ENCODE measurements at regions not wholly inside any gene's neighbourhood (a gene's known extent, or its start where the extent isn't known, plus 50 kb on each side); places are given as distances from the start of the nearest gene placed in this dataset.
A peak's percentile ranks its signal among the peaks of the same experiment; 100 is the strongest.

- 60% methylated on average over 30 of the region's 30 CpGs for WGBS
- no peaks in the 10 kb centered on the region for H3K27me3 ChIP-seq (ENCODE audit: control insufficient read depth, insufficient read depth)
- ATAC-seq (peak; percentile 30 to 49), DNase-seq (peak; percentile 22 to 72 (median 37))
- H3K27ac ChIP-seq (ENCODE audit: low read length), result no peak overlapping the region
- no peaks in the 10 kb centered on the region for H3K9me3 ChIP-seq (ENCODE audit: control insufficient read depth, low read length)
- intact Hi-C loops (cut with DNase I), result loop anchor here in 2 of 4 donors (10.0 kb wide), 2 partner anchors 147 to 243 kb away; partner anchors contain the start of gene CCND2 (in 1 of the 2)
- no peak overlapping the region for H3K4me3 ChIP-seq (ENCODE audit: low read length)
- no peaks in the 10 kb centered on the region for H3K4me1 ChIP-seq (ENCODE audit: control insufficient read depth, insufficient read depth, low read length)
These were observed 158.6 kb upstream of the PARP11 start for GRCh38 chr12:4031703-4032291.

GRCh38 chr12:4030929-4031702, 157.9 kb upstream of the PARP11 start:
- H3K4me3 ChIP-seq (ENCODE audit: low read length), result peak overlapping the region; percentile 41
- WGBS, result 2% methylated on average over 75 of the region's 75 CpGs
- intact Hi-C loops (cut with DNase I), result loop anchor here in 2 of 4 donors (10.0 kb wide), 2 partner anchors 146 to 244 kb away; partner anchors contain the start of gene CCND2 (in 1 of the 2)
- no peaks in the 10 kb centered on the region for H3K9me3 ChIP-seq (ENCODE audit: control insufficient read depth, low read length)
- peak overlapping the region; percentile 18 for H3K27ac ChIP-seq (ENCODE audit: low read length)
- ATAC-seq, result peak; percentile 99
- DNase-seq, result peak; percentile 90 to 93 (median 93)
- H3K27me3 ChIP-seq (ENCODE audit: control insufficient read depth, insufficient read depth), result no peaks in the 10 kb centered on the region
- H3K4me1 ChIP-seq (ENCODE audit: control insufficient read depth, insufficient read depth, low read length), result no peaks in the 10 kb centered on the region

GRCh38 chr12:4027412-4027811, 154.2 kb upstream of the PARP11 start:
- Histone ChIP-seq H3K9me3 (ENCODE audit: control insufficient read depth, low read length) (no peaks in the 10 kb centered on the region), H3K27me3 (ENCODE audit: control insufficient read depth, insufficient read depth) (no peaks in the 10 kb centered on the region), H3K4me1 (ENCODE audit: control insufficient read depth, insufficient read depth, low read length) (no peaks in the 10 kb centered on the region), H3K27ac (ENCODE audit: low read length) (no peak overlapping the region), H3K4me3 (ENCODE audit: low read length) (no peak overlapping the region)
- ATAC-seq, result no peak
- WGBS, result 62% methylated on average over 4 of the region's 4 CpGs
- intact Hi-C loops (cut with DNase I), result no loop called here
- peak in 1 of 3 donors; percentile 41 for DNase-seq

- ATAC-seq (no peak), DNase-seq (no peak)
- Histone ChIP-seq H3K9me3 (ENCODE audit: control insufficient read depth, low read length) (no peaks in the 10 kb centered on the region), H3K4me3 (ENCODE audit: low read length) (no peak overlapping the region), H3K27ac (ENCODE audit: low read length) (no peak overlapping the region), H3K27me3 (ENCODE audit: control insufficient read depth, insufficient read depth) (no peaks in the 10 kb centered on the region), H3K4me1 (ENCODE audit: control insufficient read depth, insufficient read depth, low read length) (no peaks in the 10 kb centered on the region)
- WGBS, result 94% methylated on average over 7 of the region's 7 CpGs
- intact Hi-C loops (cut with DNase I), result no loop called here
These were observed 153.3 kb upstream of the PARP11 start for GRCh38 chr12:4026517-4026916.

GRCh38 chr12:4026020-4026358, 152.8 kb upstream of the PARP11 start:
- no peaks in the 10 kb centered on the region for H3K27me3 ChIP-seq (ENCODE audit: control insufficient read depth, insufficient read depth)
- H3K4me1 ChIP-seq (ENCODE audit: control insufficient read depth, insufficient read depth, low read length), result no peaks in the 10 kb centered on the region
- H3K4me3 ChIP-seq (ENCODE audit: low read length), result no peak overlapping the region
- 74% methylated on average over 10 of the region's 10 CpGs for WGBS
- intact Hi-C loops (cut with DNase I), result no loop called here
- no peaks in the 10 kb centered on the region for H3K9me3 ChIP-seq (ENCODE audit: control insufficient read depth, low read length)
- no peak overlapping the region for H3K27ac ChIP-seq (ENCODE audit: low read length)
- DNase-seq (no peak), ATAC-seq (no peak)

GRCh38 chr12:4025181-4026019, 152.2 kb upstream of the PARP11 start:
- no peak overlapping the region for H3K4me3 ChIP-seq (ENCODE audit: low read length)
- no peaks in the 10 kb centered on the region for H3K4me1 ChIP-seq (ENCODE audit: control insufficient read depth, insufficient read depth, low read length)
- DNase-seq, result no peak
- no peaks in the 10 kb centered on the region for H3K27me3 ChIP-seq (ENCODE audit: control insufficient read depth, insufficient read depth)
- intact Hi-C loops (cut with DNase I), result no loop called here
- no peak for ATAC-seq
- 66% methylated on average over 20 of the region's 20 CpGs for WGBS
- no peaks in the 10 kb centered on the region for H3K9me3 ChIP-seq (ENCODE audit: control insufficient read depth, low read length)
- H3K27ac ChIP-seq (ENCODE audit: low read length), result no peak overlapping the region

GRCh38 chr12:4024701-4025100, 151.5 kb upstream of the PARP11 start:
- no peaks in the 10 kb centered on the region for H3K27me3 ChIP-seq (ENCODE audit: control insufficient read depth, insufficient read depth)
- ATAC-seq, result no peak
- no peak for DNase-seq
- no peaks in the 10 kb centered on the region for H3K4me1 ChIP-seq (ENCODE audit: control insufficient read depth, insufficient read depth, low read length)
- 85% methylated on average over 7 of the region's 7 CpGs for WGBS
- intact Hi-C loops (cut with DNase I), result no loop called here
- no peak overlapping the region for H3K27ac ChIP-seq (ENCODE audit: low read length)
- no peak overlapping the region for H3K4me3 ChIP-seq (ENCODE audit: low read length)
- H3K9me3 ChIP-seq (ENCODE audit: control insufficient read depth, low read length), result no peaks in the 10 kb centered on the region

- H3K27ac ChIP-seq (ENCODE audit: low read length), result no peak overlapping the region
- no peaks in the 10 kb centered on the region for H3K4me1 ChIP-seq (ENCODE audit: control insufficient read depth, insufficient read depth, low read length)
- WGBS, result 76% methylated on average over 12 of the region's 12 CpGs
- H3K4me3 ChIP-seq (ENCODE audit: low read length), result no peak overlapping the region
- peak in 1 of 2 donors; percentile 40 for ATAC-seq
- no peak for DNase-seq
- intact Hi-C loops (cut with DNase I), result no loop called here
- H3K27me3 ChIP-seq (ENCODE audit: control insufficient read depth, insufficient read depth), result no peaks in the 10 kb centered on the region
- no peaks in the 10 kb centered on the region for H3K9me3 ChIP-seq (ENCODE audit: control insufficient read depth, low read length)
These were observed 142.3 kb upstream of the PARP11 start for GRCh38 chr12:4015225-4016091.

- intact Hi-C loops (cut with DNase I), result no loop called here
- Histone ChIP-seq H3K9me3 (ENCODE audit: control insufficient read depth, low read length) (no peaks in the 10 kb centered on the region), H3K4me1 (ENCODE audit: control insufficient read depth, insufficient read depth, low read length) (no peaks in the 10 kb centered on the region), H3K4me3 (ENCODE audit: low read length) (no peak overlapping the region), H3K27me3 (ENCODE audit: control insufficient read depth, insufficient read depth) (no peaks in the 10 kb centered on the region), H3K27ac (ENCODE audit: low read length) (no peak overlapping the region)
- ATAC-seq (no peak), DNase-seq (no peak)
- 85% methylated on average over 6 of the region's 6 CpGs for WGBS
These were observed 141.6 kb upstream of the PARP11 start for GRCh38 chr12:4014858-4015224.

- DNase-seq, result no peak
- no peaks in the 10 kb centered on the region for H3K27me3 ChIP-seq (ENCODE audit: control insufficient read depth, insufficient read depth)
- no peak overlapping the region for H3K27ac ChIP-seq (ENCODE audit: low read length)
- no peaks in the 10 kb centered on the region for H3K4me1 ChIP-seq (ENCODE audit: control insufficient read depth, insufficient read depth, low read length)
- H3K4me3 ChIP-seq (ENCODE audit: low read length), result no peak overlapping the region
- H3K9me3 ChIP-seq (ENCODE audit: control insufficient read depth, low read length), result no peaks in the 10 kb centered on the region
- WGBS, result 96% methylated on average over 2 of the region's 2 CpGs
- intact Hi-C loops (cut with DNase I), result no loop called here
- ATAC-seq, result no peak
These were observed 141.2 kb upstream of the PARP11 start for GRCh38 chr12:4014444-4014843.
